Stomach (tissue), 4 donors: ENCODE measurements at regions not wholly inside any gene's neighbourhood (a gene's known extent, or its start where the extent isn't known, plus 50 kb on each side); places are given as distances from the start of the nearest gene placed in this dataset.

Experiments used
- POLR2A ChIP-seq, 4 donors: fragments of 450-650 bp; IDR thresholded peaks; one replicate each; pipeline ENCODE4 v1.6.1; 2016; ENCODE audit warnings: antibody characterized with exemption in 4 of 4, control low read depth in 2 of 4, mild to moderate bottlenecking in 1 of 4, moderate library complexity in 1 of 4
- POLR2AphosphoS5 ChIP-seq, 3 donors: sonication (generic); formaldehyde crosslinking; IDR thresholded peaks; one replicate each; pipeline ENCODE4 v1.6.1; 2016; ENCODE audit warnings: antibody characterized with exemption in 3 of 3
- TF ChIP-seq, protein P1 (sequence below), 7 experiments: fragments of 450-650 bp in 4 of 7; fragments of 200-600 bp in 3 of 7; sonication (generic) in 3 of 7; IDR thresholded peaks; one replicate each; pipeline ENCODE4 v1.5.1; 2016 to 2019; ENCODE audit warnings: antibody characterized with exemption in 7 of 7, control low read depth in 2 of 7, mild to moderate bottlenecking in 1 of 7

DNA sequence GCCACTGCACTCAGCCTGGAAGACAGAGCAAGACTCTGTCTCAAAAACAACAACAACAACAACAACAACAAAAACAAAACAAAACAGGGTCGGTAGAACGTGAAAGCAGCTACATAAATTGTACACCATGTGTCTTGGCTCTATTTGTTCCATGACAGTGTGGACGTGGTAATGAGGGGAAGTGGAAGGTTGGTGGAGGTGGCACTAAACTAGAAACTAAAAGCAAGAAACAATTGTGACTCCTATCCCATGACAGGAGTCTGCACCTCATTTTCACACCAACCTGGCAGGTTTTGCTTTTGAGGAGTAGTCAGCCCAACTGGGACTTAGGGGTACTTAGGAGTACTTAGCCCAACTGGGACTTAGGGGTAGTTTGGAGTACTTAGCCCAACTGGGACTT lies 62.5 kb upstream of the MRPS9 start:
- no peak for TF ChIP-seq POLR2A (IDR thresholded peaks at IDR 0.05)
- TF ChIP-seq, protein P1, sequence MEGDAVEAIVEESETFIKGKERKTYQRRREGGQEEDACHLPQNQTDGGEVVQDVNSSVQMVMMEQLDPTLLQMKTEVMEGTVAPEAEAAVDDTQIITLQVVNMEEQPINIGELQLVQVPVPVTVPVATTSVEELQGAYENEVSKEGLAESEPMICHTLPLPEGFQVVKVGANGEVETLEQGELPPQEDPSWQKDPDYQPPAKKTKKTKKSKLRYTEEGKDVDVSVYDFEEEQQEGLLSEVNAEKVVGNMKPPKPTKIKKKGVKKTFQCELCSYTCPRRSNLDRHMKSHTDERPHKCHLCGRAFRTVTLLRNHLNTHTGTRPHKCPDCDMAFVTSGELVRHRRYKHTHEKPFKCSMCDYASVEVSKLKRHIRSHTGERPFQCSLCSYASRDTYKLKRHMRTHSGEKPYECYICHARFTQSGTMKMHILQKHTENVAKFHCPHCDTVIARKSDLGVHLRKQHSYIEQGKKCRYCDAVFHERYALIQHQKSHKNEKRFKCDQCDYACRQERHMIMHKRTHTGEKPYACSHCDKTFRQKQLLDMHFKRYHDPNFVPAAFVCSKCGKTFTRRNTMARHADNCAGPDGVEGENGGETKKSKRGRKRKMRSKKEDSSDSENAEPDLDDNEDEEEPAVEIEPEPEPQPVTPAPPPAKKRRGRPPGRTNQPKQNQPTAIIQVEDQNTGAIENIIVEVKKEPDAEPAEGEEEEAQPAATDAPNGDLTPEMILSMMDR (IDR thresholded peaks at IDR 0.05), result no peak
- TF ChIP-seq POLR2AphosphoS5 (IDR thresholded peaks at IDR 0.05), result no peak
